ENCODE measurements at regions not wholly inside any gene's neighbourhood (a gene's known extent, or its start where the extent isn't known, plus 50 kb on each side); places are given as distances from the start of the nearest gene placed in this dataset.
"Not testable (repeated sequence)": the region's sequence is repeated elsewhere in the genome, so short reads cannot be mapped to it uniquely, and the experiment has no call there.

- not testable (repeated sequence) for TF ChIP-seq JUN (IDR thresholded peaks at IDR 0.05; ENCODE audit: low read depth, low read length); CTCF (IDR thresholded peaks at IDR 0.05; ENCODE audit: control extremely low read depth in 1 of 3, insufficient read depth in 1 of 3, low read depth in 1 of 3, low read length in 3 of 3); RAD21 (IDR thresholded peaks at IDR 0.05 in 1 of 2, conservative IDR thresholded peaks at IDR 0.05 in 1 of 2; ENCODE audit: low read depth in 2 of 2, low read length in 2 of 2); POLR2AphosphoS5 (IDR thresholded peaks at IDR 0.05; ENCODE audit: low read depth, low read length); ATF2 (IDR thresholded peaks at IDR 0.05; ENCODE audit: low read length); EZH2 (IDR thresholded peaks at IDR 0.05; ENCODE audit: low read depth, low read length, severe bottlenecking); POLR2A (IDR thresholded peaks at IDR 0.05; ENCODE audit: control extremely low read depth in 1 of 2, low read depth in 2 of 2, low read length in 2 of 2)
Measured at GRCh38 chr5:100011160-100011559, 524.0 kb upstream of the FAM174A start.

All from H1 (cell line).